DOHH2 (cell line): ENCODE measurements at regions not wholly inside any gene's neighbourhood (a gene's known extent, or its start where the extent isn't known, plus 50 kb on each side); places are given as distances from the start of the nearest gene placed in this dataset.

Source experiments
- H3F3A ChIP-seq: fragments of 200-600 bp; sonication (generic), shearing (Covaris generic); 2 replicates; pipeline ENCODE4 v1.6.0; 2016; ENCODE audit warnings: antibody characterized with exemption, mild to moderate bottlenecking; ENCODE audit not compliant: control insufficient read depth, insufficient read depth
- H3K27ac ChIP-seq: fragments of 200-600 bp; sonication (generic); 2 replicates; pipeline ENCODE4 v1.5.1; 2014; ENCODE audit warnings: low read depth, mild to moderate bottlenecking, low read length, moderate library complexity
- H3K27me3 ChIP-seq: fragments of 200-600 bp; sonication (generic); 2 replicates; pipeline ENCODE4 v1.6.1; 2014; ENCODE audit warnings: mild to moderate bottlenecking, low read length, mixed read lengths; ENCODE audit not compliant: control insufficient read depth
- H3K36me3 ChIP-seq: fragments of 200-600 bp; sonication (generic); 2 replicates; pipeline ENCODE4 v1.6.1; 2014; ENCODE audit warnings: mild to moderate bottlenecking, low read length, moderate library complexity, mixed read lengths; ENCODE audit not compliant: control insufficient read depth
- H3K4me1 ChIP-seq: fragments of 200-600 bp; sonication (generic); 2 replicates; pipeline ENCODE4 v1.6.1; 2014; ENCODE audit warnings: mild to moderate bottlenecking, low read length, mixed read lengths; ENCODE audit not compliant: control insufficient read depth
- H3K4me2 ChIP-seq: fragments of 200-600 bp; sonication (generic); 2 replicates; pipeline ENCODE4 v1.6.0; 2014; ENCODE audit warnings: mild to moderate bottlenecking, low read length, moderate library complexity
- H3K4me3 ChIP-seq: fragments of 200-600 bp; sonication (generic); 2 replicates; pipeline ENCODE4 v1.5.1; 2014; ENCODE audit warnings: mild to moderate bottlenecking, low read length, mixed read lengths
- H3K79me2 ChIP-seq: fragments of 200-600 bp; sonication (generic); 2 replicates; pipeline ENCODE4 v1.6.1; 2014; ENCODE audit warnings: mild to moderate bottlenecking, low read length, mixed read lengths; ENCODE audit not compliant: control insufficient read depth
- H3K9me2 ChIP-seq: fragments of 200-600 bp; sonication (generic); replicated peaks from 2 replicates; pipeline ENCODE4 v1.6.1; 2014; ENCODE audit warnings: mild to moderate bottlenecking, low read length, mixed read lengths; ENCODE audit not compliant: control insufficient read depth
- H3K9me3 ChIP-seq: fragments of 200-600 bp; sonication (generic); 2 replicates; pipeline ENCODE4 v1.6.1; 2014; ENCODE audit warnings: antibody characterized with exemption, low read length, mixed read lengths; ENCODE audit not compliant: control insufficient read depth, insufficient read depth
- H4K20me1 ChIP-seq: fragments of 200-600 bp; sonication (generic); 2 replicates; pipeline ENCODE4 v1.6.0; 2014; ENCODE audit warnings: low read depth, mild to moderate bottlenecking, antibody characterized with exemption, low read length, moderate library complexity; ENCODE audit not compliant: control insufficient read depth, insufficient read depth
- CTCF ChIP-seq: fragments of 200-600 bp; sonication (generic); IDR thresholded peaks from one replicate; pipeline ENCODE4 v1.5.1; 2014; ENCODE audit warnings: antibody characterized with exemption, mild to moderate bottlenecking, low read depth, low read length; ENCODE audit not compliant: poor library complexity, severe bottlenecking
- EZH2phosphoT487 ChIP-seq: fragments of 200-600 bp; sonication (generic); IDR thresholded peaks from 2 replicates; pipeline ENCODE4 v1.6.1; 2017; ENCODE audit warnings: borderline replicate concordance, mild to moderate bottlenecking, antibody characterized with exemption, low read length, moderate library complexity, mixed read lengths

- H3K27me3 ChIP-seq, result no peaks in the 10 kb centered on the region
- H4K20me1 ChIP-seq, result no peaks in the 10 kb centered on the region
- no peaks in the 10 kb centered on the region for H3K36me3 ChIP-seq
- no peaks in the 10 kb centered on the region for H3K4me1 ChIP-seq
- H3K4me3 ChIP-seq, result no peak overlapping the region
- no peaks in the 10 kb centered on the region for H3K9me3 ChIP-seq
- no peaks in the 10 kb centered on the region for H3K9me2 ChIP-seq
- H3K27ac ChIP-seq, result no peak overlapping the region
- H3K4me2 ChIP-seq, result no peak overlapping the region
- no peaks in the 10 kb centered on the region for H3K79me2 ChIP-seq
- H3F3A ChIP-seq, result no peaks in the 10 kb centered on the region
- TF ChIP-seq EZH2phosphoT487 (no peak), CTCF (no peak)
These were observed 166.8 kb downstream of the PSAT1 start for GRCh38 chr9:78463750-78464149.

GRCh38 chr9:78468231-78468630 lies 171.3 kb downstream of the PSAT1 start:
- Histone ChIP-seq H3K27me3 (no peaks in the 10 kb centered on the region), H3F3A (no peaks in the 10 kb centered on the region), H3K4me1 (no peaks in the 10 kb centered on the region), H3K9me3 (no peaks in the 10 kb centered on the region), H3K4me2 (no peak overlapping the region), H3K27ac (no peak overlapping the region), H3K9me2 (no peaks in the 10 kb centered on the region), H4K20me1 (no peaks in the 10 kb centered on the region), H3K36me3 (no peaks in the 10 kb centered on the region), H3K4me3 (no peak overlapping the region), H3K79me2 (no peaks in the 10 kb centered on the region)
- no peak for TF ChIP-seq EZH2phosphoT487
- TF ChIP-seq CTCF, result no peak

GRCh38 chr9:78468974-78469576 lies 172.2 kb downstream of the PSAT1 start:
- Histone ChIP-seq H3K4me2 (no peak overlapping the region), H3K27me3 (no peaks in the 10 kb centered on the region), H3K27ac (no peak overlapping the region), H3K4me3 (no peak overlapping the region), H3F3A (no peaks in the 10 kb centered on the region), H4K20me1 (no peaks in the 10 kb centered on the region), H3K4me1 (no peaks in the 10 kb centered on the region), H3K9me3 (no peaks in the 10 kb centered on the region), H3K36me3 (no peaks in the 10 kb centered on the region), H3K79me2 (no peaks in the 10 kb centered on the region), H3K9me2 (no peaks in the 10 kb centered on the region)
- TF ChIP-seq CTCF (no peak), EZH2phosphoT487 (no peak)
